GM23338 (cell line): ENCODE measurements at regions not wholly inside any gene's neighbourhood (a gene's known extent, or its start where the extent isn't known, plus 50 kb on each side); places are given as distances from the start of the nearest gene placed in this dataset.
A peak's percentile ranks its signal among the peaks of the same experiment; 100 is the strongest.

Experiments
- ATAC-seq: fragments of 200-7000 bp; cut with Tn5 transposase; 3 replicates; pipeline ENCODE4 v1.9.1; 2020
- DNase-seq: peaks from one replicate; pipeline ENCODE4 v3.0.0-alpha.2; 2015; ENCODE audit warnings: low spot score
- H2AFZ ChIP-seq: fragments of 200-600 bp; sonication (generic); 2 replicates; pipeline ENCODE4 v1.8.0; 2016; ENCODE audit warnings: antibody characterized with exemption, mild to moderate bottlenecking, moderate library complexity
- H3F3A ChIP-seq: fragments of 200-600 bp; sonication (generic); replicated peaks from 2 replicates; pipeline ENCODE4 v1.8.0; 2017; ENCODE audit warnings: antibody characterized with exemption, mixed run types, low read depth
- H3K27ac ChIP-seq: fragments of 200-600 bp; sonication (generic); 2 replicates; pipeline ENCODE4 v1.6.1; 2016; ENCODE audit warnings: low read depth
- H3K27me3 ChIP-seq: fragments of 200-600 bp; sonication (generic); 2 replicates; pipeline ENCODE4 v1.8.0; 2016; ENCODE audit warnings: mild to moderate bottlenecking, mixed run types, moderate library complexity; ENCODE audit not compliant: insufficient read depth
- H3K36me3 ChIP-seq: fragments of 200-600 bp; sonication (generic); 2 replicates; pipeline ENCODE4 v1.8.0; 2016; ENCODE audit warnings: mild to moderate bottlenecking; ENCODE audit not compliant: insufficient read depth
- H3K4me1 ChIP-seq: fragments of 200-600 bp; sonication (generic); 2 replicates; pipeline ENCODE4 v1.8.0; 2016; ENCODE audit warnings: mild to moderate bottlenecking, moderate library complexity; ENCODE audit not compliant: insufficient read depth
- H3K4me2 ChIP-seq: fragments of 200-600 bp; sonication (generic); 2 replicates; pipeline ENCODE4 v1.7.1; 2017; ENCODE audit warnings: mixed run types
- H3K4me3 ChIP-seq: fragments of 200-600 bp; sonication (generic); 2 replicates; pipeline ENCODE4 v1.6.1; 2016; ENCODE audit warnings: mixed run types
- H3K79me2 ChIP-seq: fragments of 200-600 bp; sonication (generic); replicated peaks from 2 replicates; pipeline ENCODE4 v1.8.0; 2017; ENCODE audit warnings: mild to moderate bottlenecking; ENCODE audit not compliant: insufficient read depth
- H3K9me2 ChIP-seq: fragments of 200-600 bp; sonication (generic); 2 replicates; pipeline ENCODE4 v1.8.0; 2017; ENCODE audit not compliant: insufficient read depth
- H4K20me1 ChIP-seq: fragments of 200-600 bp; sonication (generic); replicated peaks from 2 replicates; pipeline ENCODE4 v1.8.0; 2017; ENCODE audit warnings: mild to moderate bottlenecking; ENCODE audit not compliant: insufficient read depth
- H3K27ac Mint-ChIP-seq: 2 replicates; pipeline ENCODE4 v1.8.0; 2020; ENCODE audit warnings: inconsistent platforms, mild to moderate bottlenecking, moderate library complexity, mixed read lengths
- H3K27me3 Mint-ChIP-seq: 3 replicates; pipeline ENCODE4 v1.8.0; 2022; ENCODE audit warnings: low read depth, mild to moderate bottlenecking, moderate library complexity, mixed read lengths, inconsistent platforms; ENCODE audit not compliant: insufficient read depth, poor library complexity
- H3K36me3 Mint-ChIP-seq: 3 replicates; pipeline ENCODE4 v1.8.0; 2021; ENCODE audit warnings: low read depth, mild to moderate bottlenecking, inconsistent platforms, moderate library complexity, mixed read lengths
- H3K4me1 Mint-ChIP-seq: 3 replicates; pipeline ENCODE4 v1.8.0; 2020; ENCODE audit warnings: mild to moderate bottlenecking, inconsistent platforms, mixed read lengths
- H3K4me3 Mint-ChIP-seq: 3 replicates; pipeline ENCODE4 v1.8.0; 2021; ENCODE audit warnings: moderate library complexity, mild to moderate bottlenecking, inconsistent platforms, mixed read lengths
- H3K9me3 Mint-ChIP-seq: 3 replicates; pipeline ENCODE4 v1.8.0; 2020; ENCODE audit warnings: moderate library complexity, mild to moderate bottlenecking, inconsistent platforms, mixed read lengths
- CREB1 ChIP-seq: fragments of 250-450 bp; sonication (Bioruptor Pico); IDR thresholded peaks from 2 replicates; pipeline ENCODE4 v1.5.0; 2020; ENCODE audit warnings: low read depth, mild to moderate bottlenecking, moderate library complexity
- ETS1 ChIP-seq: IDR thresholded peaks from 2 replicates; pipeline ENCODE4 v1.6.1; 2016; ENCODE audit warnings: antibody characterized with exemption
- EZH2 ChIP-seq: fragments of 200-600 bp; sonication (generic); IDR thresholded peaks from one replicate; pipeline ENCODE4 v1.8.0; 2017; ENCODE audit warnings: antibody characterized with exemption, mild to moderate bottlenecking, low read depth; ENCODE audit not compliant: unreplicated experiment
- JUNB ChIP-seq: IDR thresholded peaks from one replicate; pipeline ENCODE4 v1.6.1; 2016; ENCODE audit warnings: antibody characterized with exemption; ENCODE audit not compliant: unreplicated experiment
- NANOG ChIP-seq: IDR thresholded peaks from 2 replicates; pipeline ENCODE4 v1.6.1; 2016; ENCODE audit warnings: antibody characterized with exemption, borderline replicate concordance
- POLR2AphosphoS5 ChIP-seq: IDR thresholded peaks from 2 replicates; pipeline ENCODE4 v1.6.1; 2016; ENCODE audit warnings: antibody characterized with exemption, low read depth
- STAT1 ChIP-seq: IDR thresholded peaks from one replicate; pipeline ENCODE4 v1.6.1; 2016; ENCODE audit warnings: antibody characterized with exemption; ENCODE audit not compliant: unreplicated experiment
- ZNF331 ChIP-seq: fragments of 250-450 bp; sonication (Bioruptor Pico); IDR thresholded peaks from 2 replicates; pipeline ENCODE4 v1.5.0; 2020; ENCODE audit warnings: low read depth, mild to moderate bottlenecking, moderate library complexity
- ZNF462 ChIP-seq: fragments of 250-450 bp; sonication (Bioruptor Pico); IDR thresholded peaks from 2 replicates; pipeline ENCODE4 v1.5.0; 2020; ENCODE audit warnings: mild to moderate bottlenecking, moderate library complexity

GRCh38 chr2:149832324-149832723, 244.7 kb upstream of the MMADHC start:
- H4K20me1 ChIP-seq: no peaks in the 10 kb centered on the region
- H3K4me3 ChIP-seq: no peak overlapping the region
- H3K4me1 ChIP-seq: no peaks in the 10 kb centered on the region
- H3K9me3 Mint-ChIP-seq: peaks cover 4% of the 10 kb centered on the region; the same call in 1 of the 3 replicates
- no peaks in the 10 kb centered on the region; the same call in 1 of the 2 replicates for H3K36me3 ChIP-seq
- DNase-seq (no peak), ATAC-seq (no peak)
- no peak overlapping the region for H3K27ac ChIP-seq
- H3K4me2 ChIP-seq: no peak overlapping the region
- H3K9me2 ChIP-seq: 0 out of 2 replicates have a peak, but pooled peaks cover 3% of the 10 kb centered on the region
- H3K27ac Mint-ChIP-seq: no peak overlapping the region
- H2AFZ ChIP-seq: peak overlapping the region; percentile 91; the same call in 1 of the 2 replicates
- no peaks in the 10 kb centered on the region for H3K27me3 Mint-ChIP-seq
- no peaks in the 10 kb centered on the region for H3K27me3 ChIP-seq
- H3K4me1 Mint-ChIP-seq: peaks cover 5% of the 10 kb centered on the region; the same call in 2 of the 3 replicates
- H3K4me3 Mint-ChIP-seq: no peak overlapping the region
- no peaks in the 10 kb centered on the region for H3K36me3 Mint-ChIP-seq
- H3F3A ChIP-seq: no peaks in the 10 kb centered on the region
- no peak for TF ChIP-seq ETS1
- H3K79me2 ChIP-seq: no peaks in the 10 kb centered on the region

DNA sequence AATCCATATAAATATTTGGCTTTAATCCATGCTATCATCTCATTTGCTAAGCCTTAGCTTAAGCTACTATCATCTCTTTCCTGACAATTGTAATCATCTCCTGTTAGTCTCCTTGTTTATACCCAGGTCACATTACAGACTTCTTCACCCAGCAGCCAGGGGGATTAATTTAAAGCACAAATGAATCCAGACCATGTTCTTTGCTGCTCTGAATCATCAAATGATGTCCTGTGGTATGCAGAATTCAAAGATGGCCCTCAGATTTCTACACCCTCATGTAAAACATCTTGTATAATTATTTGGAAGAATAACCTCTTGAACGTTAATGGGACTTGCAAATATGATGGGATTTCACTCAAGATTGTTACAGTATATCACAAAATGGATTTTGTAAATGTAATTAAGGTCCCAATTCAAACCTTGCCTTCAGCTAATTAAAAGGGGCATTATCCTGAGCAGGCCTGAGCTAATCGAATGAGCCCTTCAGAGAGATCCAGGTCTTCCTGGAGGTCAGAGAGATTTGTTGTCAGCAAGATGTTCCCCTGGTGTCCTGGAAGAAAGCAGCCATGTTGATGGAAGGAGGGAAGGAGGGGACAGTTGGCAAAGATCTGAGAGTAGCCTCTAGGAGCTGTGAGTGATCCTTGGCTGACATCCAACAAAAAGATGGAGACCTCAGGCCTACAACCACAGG, 241.1 kb upstream of the MMADHC start:
- Histone ChIP-seq H3K9me2 (no peaks in the 10 kb centered on the region; the same call in 1 of the 2 replicates), H3K4me2 (no peak overlapping the region), H3F3A (no peaks in the 10 kb centered on the region), H3K27ac (no peak overlapping the region), H3K4me3 (no peak overlapping the region), H3K36me3 (no peaks in the 10 kb centered on the region; the same call in 1 of the 2 replicates), H2AFZ (no peak overlapping the region), H3K79me2 (no peaks in the 10 kb centered on the region), H4K20me1 (no peaks in the 10 kb centered on the region), H3K4me1 (peaks cover 15% of the 10 kb centered on the region), H3K27me3 (no peaks in the 10 kb centered on the region)
- TF ChIP-seq ETS1: no peak
- no peak for TF ChIP-seq CREB1 (CRISPR knock-in tag)
- no peak for TF ChIP-seq EZH2
- TF ChIP-seq POLR2AphosphoS5: no peak
- no peak for TF ChIP-seq NANOG
- no peak for TF ChIP-seq STAT1
- no peak for TF ChIP-seq JUNB
- no peak for TF ChIP-seq ZNF331 (CRISPR knock-in tag)
- no peak for TF ChIP-seq ZNF462
- Mint-ChIP-seq H3K27me3 (no peaks in the 10 kb centered on the region), H3K4me1 (peaks cover 21% of the 10 kb centered on the region), H3K36me3 (no peaks in the 10 kb centered on the region), H3K27ac (no peak overlapping the region), H3K4me3 (no peak overlapping the region), H3K9me3 (no peaks in the 10 kb centered on the region; the same call in 2 of the 3 replicates)
- no peak for ATAC-seq
- DNase-seq: no peak
